ENCODE measurements at regions not wholly inside any gene's neighbourhood (a gene's known extent, or its start where the extent isn't known, plus 50 kb on each side); places are given as distances from the start of the nearest gene placed in this dataset.

- WGBS, 5 donors = 77 to 81% (median 79%) methylated on average over 2 of the region's 2 CpGs
- TF ChIP-seq POLR2AphosphoS5 (IDR thresholded peaks at IDR 0.05) (no peak), POLR2A (IDR thresholded peaks at IDR 0.05) (no peak), CTCF (IDR thresholded peaks at IDR 0.05 in 8 of 11, conservative IDR thresholded peaks at IDR 0.05 in 3 of 11) (no peak)
- no peak for DNase-seq
- Histone ChIP-seq H3K27ac (no peak overlapping the region), H3K4me3 (no peak overlapping the region), H3K27me3 (replicated peaks in 1 of 7) (no peaks in the 10 kb centered on the region), H3K36me3 (no peaks in the 10 kb centered on the region), H3K4me1 (no peaks in the 10 kb centered on the region), H3K9me3 (peaks cover 0 to 21% (median 13%) of the 10 kb centered on the region in 8 donors)
- intact Hi-C loops (cut with DNase I; ENCODE audit: low total_unique reads) = no loop called here
Measured at GRCh38 chr13:38216181-38216580, 133.5 kb upstream of the UFM1 start.

GRCh38 chr13:38213314-38213713 lies 136.3 kb upstream of the UFM1 start:
- intact Hi-C loops (cut with DNase I; ENCODE audit: low total_unique reads) = no loop called here
- H3K27ac ChIP-seq = no peak overlapping the region
- no peak overlapping the region for H3K4me3 ChIP-seq
- no peaks in the 10 kb centered on the region for H3K36me3 ChIP-seq
- whole genome bisulfite sequencing, 5 donors = 84 to 100% (median 89%) methylated on average over 1 of the region's 1 CpG
- H3K9me3 ChIP-seq = peaks cover 0 to 27% (median 13%) of the 10 kb centered on the region in 8 donors
- no peak for TF ChIP-seq CTCF (IDR thresholded peaks at IDR 0.05 in 8 of 11, conservative IDR thresholded peaks at IDR 0.05 in 3 of 11)
- TF ChIP-seq POLR2A (IDR thresholded peaks at IDR 0.05) = no peak
- H3K4me1 ChIP-seq = no peaks in the 10 kb centered on the region
- DNase-seq = no peak
- H3K27me3 ChIP-seq (replicated peaks in 1 of 7) = no peaks in the 10 kb centered on the region

GRCh38 chr13:38210928-38211596 lies 138.6 kb upstream of the UFM1 start:
- intact Hi-C loops (cut with DNase I; ENCODE audit: low total_unique reads) = no loop called here

GRCh38 chr13:38204556-38204955 lies 145.1 kb upstream of the UFM1 start:
- H3K9me3 ChIP-seq = no peaks in the 10 kb centered on the region
- no peak for DNase-seq
- H3K36me3 ChIP-seq = no peaks in the 10 kb centered on the region
- intact Hi-C loops (cut with DNase I; ENCODE audit: low total_unique reads) = no loop called here
- H3K4me1 ChIP-seq = no peaks in the 10 kb centered on the region
- no peak overlapping the region for H3K27ac ChIP-seq
- no peaks in the 10 kb centered on the region for H3K27me3 ChIP-seq (replicated peaks in 1 of 7)
- no peak overlapping the region for H3K4me3 ChIP-seq
- TF ChIP-seq POLR2A (IDR thresholded peaks at IDR 0.05) (no peak), POLR2AphosphoS5 (IDR thresholded peaks at IDR 0.05) (no peak), CTCF (IDR thresholded peaks at IDR 0.05 in 8 of 11, conservative IDR thresholded peaks at IDR 0.05 in 3 of 11) (no peak)

More at GRCh38 chr13:38210928-38211596, 138.6 kb upstream of the UFM1 start:
- Histone ChIP-seq H3K4me3 (no peak overlapping the region), H3K27ac (no peak overlapping the region), H3K9me3 (peaks cover 0 to 27% (median 13%) of the 10 kb centered on the region in 8 donors), H3K36me3 (no peaks in the 10 kb centered on the region), H3K27me3 (replicated peaks in 1 of 7) (no peaks in the 10 kb centered on the region), H3K4me1 (no peaks in the 10 kb centered on the region)
- WGBS, 5 donors = 50 to 83% (median 73%) methylated on average over 3 of the region's 3 CpGs
- TF ChIP-seq POLR2AphosphoS5 (IDR thresholded peaks at IDR 0.05) (no peak), CTCF (IDR thresholded peaks at IDR 0.05 in 8 of 11, conservative IDR thresholded peaks at IDR 0.05 in 3 of 11) (no peak), POLR2A (IDR thresholded peaks at IDR 0.05) (no peak)
- DNase-seq = no peak

All from spleen (tissue), 11 donors.